ENCODE measurements at regions not wholly inside any gene's neighbourhood (a gene's known extent, or its start where the extent isn't known, plus 50 kb on each side); places are given as distances from the start of the nearest gene placed in this dataset.

DNA sequence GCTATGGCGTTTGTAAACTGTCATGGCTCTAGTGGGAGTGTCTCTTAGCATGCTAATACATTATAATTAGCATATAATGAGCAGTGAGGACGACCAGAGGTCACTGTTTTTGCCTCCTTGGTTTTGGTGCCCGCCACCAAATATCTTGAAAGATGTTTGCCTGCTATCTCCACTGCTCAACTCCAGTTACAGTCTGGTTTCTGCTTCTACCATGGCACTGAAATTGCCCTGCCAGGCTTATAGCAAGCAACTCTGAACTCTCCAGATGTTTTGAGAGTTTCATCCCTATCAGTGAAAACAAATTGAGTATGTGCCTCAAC, 122.1 kb upstream of the SPRY4 start:
- intact Hi-C loops (cut with DNase I; ENCODE audit: low total_unique reads): no loop called here
- Histone ChIP-seq H3K27me3 (no peaks in the 10 kb centered on the region), H3K4me3 (no peak overlapping the region), H3K27ac (peak overlapping the region; percentile 24 to 44), H3K9me3 (no peaks in the 10 kb centered on the region), H3K4me1 (no peaks in the 10 kb centered on the region), H3K36me3 (no peaks in the 10 kb centered on the region)
- TF ChIP-seq POLR2A (IDR thresholded peaks at IDR 0.05) (no peak), CTCF (IDR thresholded peaks at IDR 0.05) (no peak)
- DNase-seq: no peak

DNA sequence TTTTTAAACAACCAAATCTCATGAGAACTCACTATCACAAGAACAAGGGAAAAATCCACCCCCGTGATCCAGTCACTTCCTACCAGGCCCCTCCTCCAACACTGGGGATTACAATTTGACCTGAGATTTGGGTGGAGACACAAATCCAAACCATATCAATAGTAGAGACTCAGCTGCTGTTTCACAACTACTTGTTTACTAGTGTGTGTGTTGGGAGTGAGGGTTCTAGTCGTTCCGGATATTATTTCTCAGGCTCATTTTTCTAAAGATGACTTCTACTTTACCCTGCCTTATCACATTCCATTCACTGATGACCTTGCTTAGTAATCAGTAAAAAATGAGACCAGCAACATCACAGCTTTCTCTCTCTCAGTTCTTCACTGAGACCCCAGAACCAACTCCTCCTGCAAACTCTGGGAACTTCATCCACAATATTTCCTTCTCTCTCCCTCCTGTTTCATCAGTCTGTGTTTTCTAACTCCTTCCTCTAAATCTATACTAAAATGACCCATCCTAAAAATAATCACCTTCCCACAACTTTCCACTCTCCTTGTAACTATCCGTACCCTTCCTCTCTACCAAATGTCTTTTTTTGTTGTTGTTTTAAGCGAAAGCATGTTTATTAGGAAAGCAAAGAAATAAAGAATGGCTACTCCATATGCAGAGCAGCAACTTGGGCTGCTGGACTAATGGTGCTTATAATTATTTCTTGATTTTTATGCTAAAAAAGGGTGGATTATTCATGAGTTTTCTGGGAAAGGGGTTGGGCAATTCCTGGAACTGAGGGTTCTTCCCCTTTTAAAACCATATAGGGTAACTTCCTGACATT, 121.5 kb upstream of the SPRY4 start:
- Histone ChIP-seq H3K27ac (peak overlapping the region; percentile 24 to 44), H3K27me3 (no peaks in the 10 kb centered on the region), H3K9me3 (no peaks in the 10 kb centered on the region)

GRCh38 chr5:142445266-142445665, 120.4 kb upstream of the SPRY4 start:
- intact Hi-C loops (cut with DNase I; ENCODE audit: low total_unique reads): no loop called here
- no peak for DNase-seq
- no peaks in the 10 kb centered on the region for H3K9me3 ChIP-seq
- TF ChIP-seq POLR2A (IDR thresholded peaks at IDR 0.05): no peak
- no peak for TF ChIP-seq CTCF (IDR thresholded peaks at IDR 0.05)
- H3K27me3 ChIP-seq: no peaks in the 10 kb centered on the region
- H3K4me3 ChIP-seq: no peak overlapping the region
- H3K4me1 ChIP-seq: no peaks in the 10 kb centered on the region
- peak overlapping the region; percentile 24 to 44 for H3K27ac ChIP-seq
- no peaks in the 10 kb centered on the region for H3K36me3 ChIP-seq

More for the DNA sequence above, 121.5 kb upstream of the SPRY4 start:
- Histone ChIP-seq H3K4me1 (no peaks in the 10 kb centered on the region), H3K36me3 (no peaks in the 10 kb centered on the region), H3K4me3 (no peak overlapping the region)
- intact Hi-C loops (cut with DNase I; ENCODE audit: low total_unique reads): no loop called here
- no peak for DNase-seq
- TF ChIP-seq POLR2A (IDR thresholded peaks at IDR 0.05) (no peak), CTCF (IDR thresholded peaks at IDR 0.05) (no peak)

GRCh38 chr5:142441616-142442015, 116.8 kb upstream of the SPRY4 start:
- no peak overlapping the region for H3K4me3 ChIP-seq
- H3K27me3 ChIP-seq: no peaks in the 10 kb centered on the region
- peak; percentile 31 to 43 for DNase-seq
- H3K27ac ChIP-seq: no peak overlapping the region
- peak in 1 of 4 experiments; percentile 16 for TF ChIP-seq CTCF (IDR thresholded peaks at IDR 0.05)
- TF ChIP-seq POLR2A (IDR thresholded peaks at IDR 0.05): no peak
- intact Hi-C loops (cut with DNase I; ENCODE audit: low total_unique reads): no loop called here
- H3K36me3 ChIP-seq: no peaks in the 10 kb centered on the region
- H3K9me3 ChIP-seq: no peaks in the 10 kb centered on the region
- no peaks in the 10 kb centered on the region for H3K4me1 ChIP-seq

DNA sequence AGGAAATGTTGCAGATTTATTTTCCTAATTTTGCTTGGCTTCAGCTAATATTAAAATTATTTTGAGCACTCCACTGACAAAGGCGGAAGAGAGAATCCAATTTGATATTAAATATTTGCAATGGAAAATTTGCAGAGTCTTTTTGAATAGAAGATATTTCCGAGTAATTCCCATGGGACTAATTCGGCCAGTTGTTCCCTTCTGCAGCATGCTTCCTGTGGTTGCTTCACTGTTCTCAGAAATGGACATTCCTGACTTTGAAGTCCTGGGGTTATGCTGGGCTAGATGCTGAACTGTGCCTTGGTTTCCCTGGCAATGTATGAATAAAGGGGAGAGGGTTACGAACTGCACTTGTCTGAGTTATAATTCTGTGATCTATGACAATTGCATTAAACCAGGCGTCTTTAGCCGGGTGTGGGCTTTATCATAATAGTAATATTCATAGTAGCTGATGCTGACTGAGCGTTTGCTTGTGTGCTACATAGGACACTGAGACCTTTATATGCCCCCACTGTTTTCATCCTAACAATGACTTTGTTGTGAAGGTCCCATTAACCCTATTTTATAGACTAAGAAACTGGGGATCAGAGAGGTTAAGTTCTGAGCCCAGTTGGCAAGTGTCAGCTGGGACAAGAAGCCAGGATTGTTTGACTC, 114.5 kb upstream of the SPRY4 start:
- Histone ChIP-seq H3K9me3 (no peaks in the 10 kb centered on the region), H3K4me3 (no peak overlapping the region), H3K27ac (no peak overlapping the region), H3K4me1 (no peaks in the 10 kb centered on the region), H3K36me3 (no peaks in the 10 kb centered on the region), H3K27me3 (no peaks in the 10 kb centered on the region)
- intact Hi-C loops (cut with DNase I; ENCODE audit: low total_unique reads): no loop called here
- TF ChIP-seq CTCF (IDR thresholded peaks at IDR 0.05) (no peak), POLR2A (IDR thresholded peaks at IDR 0.05) (no peak)
- no peak for DNase-seq
